ENCODE measurements at regions not wholly inside any gene's neighbourhood (a gene's known extent, or its start where the extent isn't known, plus 50 kb on each side); places are given as distances from the start of the nearest gene placed in this dataset.

DNA sequence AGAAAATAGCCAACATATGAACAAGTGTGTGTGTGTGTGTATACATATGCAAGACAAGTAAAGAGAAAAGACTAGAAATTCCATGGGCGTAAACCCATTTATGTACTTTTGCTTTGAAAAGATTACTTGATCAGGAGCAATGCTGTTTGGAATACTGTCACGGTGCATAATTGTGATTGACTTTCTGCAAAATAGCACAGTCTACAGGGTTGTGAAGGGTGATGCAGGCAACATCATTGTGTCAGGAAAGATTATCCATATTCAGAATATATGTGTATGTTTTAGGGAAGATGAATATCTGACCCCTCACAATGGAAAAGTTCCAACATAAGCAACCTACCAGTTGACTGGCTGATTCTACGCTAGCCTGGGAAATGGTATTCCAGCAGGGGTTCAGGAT lies 307.7 kb downstream of the JRKL start:
- no peak for DNase-seq
- no peaks in the 10 kb centered on the region for H3K36me3 ChIP-seq (ENCODE audit: control insufficient read depth, insufficient read depth, low read length)
- H3K23ac ChIP-seq (ENCODE audit: low read depth, low read length) = no peak overlapping the region
- WGBS, 2 experiments (ENCODE audit: extremely low coverage in 2 of 2, insufficient read length in 1 of 2) = no CpG with 5 or more reads among the region's 3 CpGs
- no peak overlapping the region for H4K91ac ChIP-seq (ENCODE audit: insufficient read depth, low read depth, low read length)
- H3K27me3 ChIP-seq (ENCODE audit: control insufficient read depth, insufficient read depth, low read length) = no peaks in the 10 kb centered on the region
- no peaks in the 10 kb centered on the region for H3K4me1 ChIP-seq (ENCODE audit: control insufficient read depth, insufficient read depth, low read length)
- H3K18ac ChIP-seq (ENCODE audit: low read depth, low read length) = no peak overlapping the region
- CTCF ChIA-PET = no interaction called here
- dilution Hi-C loops (cut with HindIII; ENCODE audit: low sequenced_read_pairs, unreplicated experiment) = no loop called here
- in situ Hi-C loops (cut with MboI; ENCODE audit: low sequenced_read_pairs) = no loop called here
- TF ChIP-seq POLR2A (IDR thresholded peaks at IDR 0.05; ENCODE audit: low read depth, low read length) = no peak
- no peak for TF ChIP-seq MAZ (IDR thresholded peaks at IDR 0.05; ENCODE audit: borderline replicate concordance, low read depth, low read length)
- TF ChIP-seq BHLHE40 (IDR thresholded peaks at IDR 0.05; ENCODE audit: low read depth, low read length) = no peak
- TF ChIP-seq SMC3 (IDR thresholded peaks at IDR 0.05; ENCODE audit: low read depth, low read length) = no peak
- TF ChIP-seq USF2 (IDR thresholded peaks at IDR 0.05; ENCODE audit: low read depth, low read length) = no peak
- no peak for TF ChIP-seq MAFK (IDR thresholded peaks at IDR 0.05; ENCODE audit: low read depth, low read length)
- TF ChIP-seq NFE2L2 (IDR thresholded peaks at IDR 0.05; ENCODE audit: low read depth, low read length) = no peak
- TF ChIP-seq RAD21 (IDR thresholded peaks at IDR 0.05; ENCODE audit: low read length) = no peak
- TF ChIP-seq RFX5 (IDR thresholded peaks at IDR 0.05; ENCODE audit: low read depth, low read length) = no peak
- no peak for TF ChIP-seq ELK1 (IDR thresholded peaks at IDR 0.05; ENCODE audit: borderline replicate concordance, low read depth, low read length)
- TF ChIP-seq, protein P1, sequence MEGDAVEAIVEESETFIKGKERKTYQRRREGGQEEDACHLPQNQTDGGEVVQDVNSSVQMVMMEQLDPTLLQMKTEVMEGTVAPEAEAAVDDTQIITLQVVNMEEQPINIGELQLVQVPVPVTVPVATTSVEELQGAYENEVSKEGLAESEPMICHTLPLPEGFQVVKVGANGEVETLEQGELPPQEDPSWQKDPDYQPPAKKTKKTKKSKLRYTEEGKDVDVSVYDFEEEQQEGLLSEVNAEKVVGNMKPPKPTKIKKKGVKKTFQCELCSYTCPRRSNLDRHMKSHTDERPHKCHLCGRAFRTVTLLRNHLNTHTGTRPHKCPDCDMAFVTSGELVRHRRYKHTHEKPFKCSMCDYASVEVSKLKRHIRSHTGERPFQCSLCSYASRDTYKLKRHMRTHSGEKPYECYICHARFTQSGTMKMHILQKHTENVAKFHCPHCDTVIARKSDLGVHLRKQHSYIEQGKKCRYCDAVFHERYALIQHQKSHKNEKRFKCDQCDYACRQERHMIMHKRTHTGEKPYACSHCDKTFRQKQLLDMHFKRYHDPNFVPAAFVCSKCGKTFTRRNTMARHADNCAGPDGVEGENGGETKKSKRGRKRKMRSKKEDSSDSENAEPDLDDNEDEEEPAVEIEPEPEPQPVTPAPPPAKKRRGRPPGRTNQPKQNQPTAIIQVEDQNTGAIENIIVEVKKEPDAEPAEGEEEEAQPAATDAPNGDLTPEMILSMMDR (conservative IDR thresholded peaks at IDR 0.05; ENCODE audit: low read depth, low read length) = no peak
- TF ChIP-seq CEBPB (IDR thresholded peaks at IDR 0.05; ENCODE audit: low read depth, low read length) = no peak
- TF ChIP-seq MXI1 (IDR thresholded peaks at IDR 0.05; ENCODE audit: borderline replicate concordance, low read depth, low read length) = no peak
- TF ChIP-seq CHD1 (IDR thresholded peaks at IDR 0.05; ENCODE audit: low read depth, low read length) = no peak
- TF ChIP-seq FOS (IDR thresholded peaks at IDR 0.05; ENCODE audit: low read depth, low read length) = no peak
- no peak for TF ChIP-seq RCOR1 (IDR thresholded peaks at IDR 0.05; ENCODE audit: insufficient replicate concordance, low read length)
- no peak overlapping the region for H2AK9ac ChIP-seq (replicated peaks; ENCODE audit: low read depth, low read length, poor library complexity)
- H2BK20ac ChIP-seq (ENCODE audit: low read depth, low read length) = no peak overlapping the region
- H2AFZ ChIP-seq (replicated peaks; ENCODE audit: low read length, poor library complexity) = no peak overlapping the region
- intact Hi-C loops (cut with micrococcal nuclease) = no loop called here
- H3K4me3 ChIP-seq (ENCODE audit: insufficient read depth, low read depth, low read length) = no peak overlapping the region
- no peak overlapping the region for H2BK15ac ChIP-seq (ENCODE audit: low read depth, low read length)
- no peaks in the 10 kb centered on the region for H3K9me1 ChIP-seq (ENCODE audit: insufficient read depth, low read length)
- H3K56ac ChIP-seq (ENCODE audit: extremely low read depth, insufficient read depth, low read length) = no peak overlapping the region
- H3K9me3 ChIP-seq (ENCODE audit: control insufficient read depth, insufficient read depth, low read length) = no peaks in the 10 kb centered on the region
- no peak overlapping the region for H3K27ac ChIP-seq (ENCODE audit: insufficient read depth, low read length)
- no peak overlapping the region for H4K8ac ChIP-seq (ENCODE audit: low read depth in 2 of 2, low read length in 2 of 2)
- no peak overlapping the region for H2BK120ac ChIP-seq (ENCODE audit: low read depth, low read length)
- H2BK5ac ChIP-seq (ENCODE audit: low read depth, low read length, poor library complexity, severe bottlenecking) = no peak overlapping the region
- no peak for ATAC-seq (ENCODE audit: low read depth)
- no peak overlapping the region for H3K9ac ChIP-seq (ENCODE audit: low read depth, low read length)
- POLR2A ChIA-PET (ENCODE audit: unreplicated experiment) = no interaction called here
- no TSS peak for BruUV-seq (replicated peaks)
- no peak overlapping the region for H3K14ac ChIP-seq (replicated peaks; ENCODE audit: low read depth, low read length)
- H4K20me1 ChIP-seq (ENCODE audit: insufficient read depth, low read length) = no peaks in the 10 kb centered on the region
- H2AK5ac ChIP-seq (ENCODE audit: low read depth, low read length) = no peak overlapping the region
- H3K4me2 ChIP-seq (ENCODE audit: low read depth, low read length) = no peak overlapping the region
- no peaks in the 10 kb centered on the region for H3K79me1 ChIP-seq (ENCODE audit: low read depth in 1 of 2, low read length in 2 of 2)
- no peak overlapping the region for H3K4ac ChIP-seq (ENCODE audit: low read depth, low read length)
- H4K5ac ChIP-seq (ENCODE audit: low read depth, low read length) = no peak overlapping the region

Measured in IMR-90 (cell line).